ENCODE measurements at regions not wholly inside any gene's neighbourhood (a gene's known extent, or its start where the extent isn't known, plus 50 kb on each side); places are given as distances from the start of the nearest gene placed in this dataset.

DNA sequence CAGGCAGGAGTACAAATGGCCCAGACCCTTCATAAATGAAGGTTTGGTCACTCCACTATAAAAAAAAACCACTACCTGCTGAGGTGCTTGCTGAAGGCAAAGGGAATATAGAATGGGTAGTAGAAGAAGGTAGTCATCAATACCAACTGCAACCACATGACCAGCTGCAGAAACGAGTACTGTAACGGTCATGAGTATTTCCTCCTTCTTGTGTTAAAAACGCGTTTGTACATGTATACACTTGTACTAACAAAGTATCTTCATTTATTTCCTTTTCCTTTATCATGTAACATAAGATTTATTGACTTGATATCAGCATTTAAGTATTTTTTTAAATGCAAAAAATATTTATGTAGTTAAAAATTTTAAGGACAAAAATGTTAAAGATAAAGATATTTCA is 238.6 kb downstream of the TFAP2B start:
- Histone ChIP-seq H2AFZ (ENCODE audit: low read depth) (no peak overlapping the region), H3K4me2 (no peak overlapping the region), H3K4me1 (ENCODE audit: low read depth, poor library complexity, severe bottlenecking) (no peaks in the 10 kb centered on the region), H3K9ac (no peak overlapping the region), H3K79me2 (ENCODE audit: insufficient read depth, low read depth) (no peaks in the 10 kb centered on the region), H3K27me3 (ENCODE audit: insufficient read depth, low read depth) (no peaks in the 10 kb centered on the region), H4K20me1 (ENCODE audit: insufficient read depth) (no peaks in the 10 kb centered on the region), H3K27ac (no peak overlapping the region), H3K36me3 (ENCODE audit: insufficient read depth) (no peaks in the 10 kb centered on the region), H3K4me3 (IDR thresholded peaks at IDR 0.05; ENCODE audit: insufficient read depth, low read depth, low read length) (no peak overlapping the region)
- TF ChIP-seq, protein P1, sequence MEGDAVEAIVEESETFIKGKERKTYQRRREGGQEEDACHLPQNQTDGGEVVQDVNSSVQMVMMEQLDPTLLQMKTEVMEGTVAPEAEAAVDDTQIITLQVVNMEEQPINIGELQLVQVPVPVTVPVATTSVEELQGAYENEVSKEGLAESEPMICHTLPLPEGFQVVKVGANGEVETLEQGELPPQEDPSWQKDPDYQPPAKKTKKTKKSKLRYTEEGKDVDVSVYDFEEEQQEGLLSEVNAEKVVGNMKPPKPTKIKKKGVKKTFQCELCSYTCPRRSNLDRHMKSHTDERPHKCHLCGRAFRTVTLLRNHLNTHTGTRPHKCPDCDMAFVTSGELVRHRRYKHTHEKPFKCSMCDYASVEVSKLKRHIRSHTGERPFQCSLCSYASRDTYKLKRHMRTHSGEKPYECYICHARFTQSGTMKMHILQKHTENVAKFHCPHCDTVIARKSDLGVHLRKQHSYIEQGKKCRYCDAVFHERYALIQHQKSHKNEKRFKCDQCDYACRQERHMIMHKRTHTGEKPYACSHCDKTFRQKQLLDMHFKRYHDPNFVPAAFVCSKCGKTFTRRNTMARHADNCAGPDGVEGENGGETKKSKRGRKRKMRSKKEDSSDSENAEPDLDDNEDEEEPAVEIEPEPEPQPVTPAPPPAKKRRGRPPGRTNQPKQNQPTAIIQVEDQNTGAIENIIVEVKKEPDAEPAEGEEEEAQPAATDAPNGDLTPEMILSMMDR (conservative IDR thresholded peaks at IDR 0.05; ENCODE audit: low read depth, low read length), result no peak

DNA sequence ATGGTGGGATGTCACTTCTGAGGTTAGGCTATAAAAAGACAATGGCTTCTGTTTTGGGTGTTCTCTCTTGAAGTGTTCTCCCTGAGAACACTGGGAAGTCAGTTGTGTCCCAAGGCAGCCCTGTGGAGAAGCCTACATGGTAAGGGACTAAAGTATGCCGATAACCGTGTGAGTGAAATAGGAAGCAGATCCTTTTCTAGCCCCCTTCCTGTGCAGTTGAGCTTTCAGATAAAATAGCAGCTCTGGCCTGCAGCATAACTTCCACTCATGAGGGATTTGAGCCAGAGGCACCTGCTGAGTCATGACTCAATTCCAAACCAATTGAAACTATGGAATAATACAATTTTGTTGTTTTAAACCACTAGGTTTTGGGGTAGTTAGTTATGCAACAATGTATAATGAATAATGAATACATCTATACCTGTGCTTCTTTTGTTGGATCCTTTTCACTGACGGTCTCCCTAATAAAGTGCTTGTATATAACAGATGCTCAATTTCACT is 241.6 kb downstream of the TFAP2B start:
- Histone ChIP-seq H3K27ac (no peak overlapping the region), H3K27me3 (ENCODE audit: insufficient read depth, low read depth) (no peaks in the 10 kb centered on the region), H3K4me3 (IDR thresholded peaks at IDR 0.05; ENCODE audit: insufficient read depth, low read depth, low read length) (no peak overlapping the region), H3K36me3 (ENCODE audit: insufficient read depth) (no peaks in the 10 kb centered on the region), H3K4me1 (ENCODE audit: low read depth, poor library complexity, severe bottlenecking) (no peaks in the 10 kb centered on the region), H3K4me2 (no peak overlapping the region), H2AFZ (ENCODE audit: low read depth) (no peak overlapping the region), H3K79me2 (ENCODE audit: insufficient read depth, low read depth) (no peaks in the 10 kb centered on the region), H3K9ac (no peak overlapping the region), H4K20me1 (ENCODE audit: insufficient read depth) (no peaks in the 10 kb centered on the region)
- TF ChIP-seq, protein P1 (conservative IDR thresholded peaks at IDR 0.05; ENCODE audit: low read depth, low read length), result no peak

DNA sequence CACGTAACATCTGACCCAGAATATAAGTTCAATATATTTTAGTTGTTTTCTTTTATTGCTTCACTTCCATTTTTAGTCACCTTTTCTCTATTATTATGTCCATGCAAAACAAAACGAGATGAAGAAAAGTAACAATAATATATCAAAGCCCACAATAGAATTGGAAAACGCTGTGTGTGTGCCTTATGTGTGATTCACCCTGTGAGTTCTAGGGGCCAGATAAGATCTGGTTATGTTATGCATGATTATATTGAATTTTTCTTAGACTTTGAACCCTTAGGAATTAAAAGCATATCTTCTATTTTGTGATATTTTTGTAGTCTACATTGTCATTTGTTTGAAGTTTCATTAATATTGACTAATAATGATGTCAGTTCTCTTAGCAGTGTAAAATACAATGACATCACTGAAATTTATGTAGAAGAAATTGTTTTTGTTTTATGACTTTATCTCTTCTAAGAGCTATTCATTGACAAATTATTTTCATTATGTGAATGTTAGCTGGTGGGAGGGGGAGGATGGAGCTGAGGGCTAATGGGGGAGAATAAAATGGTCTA is 243.6 kb downstream of the TFAP2B start:
- Histone ChIP-seq H2AFZ (ENCODE audit: low read depth) (no peak overlapping the region), H4K20me1 (ENCODE audit: insufficient read depth) (no peaks in the 10 kb centered on the region), H3K79me2 (ENCODE audit: insufficient read depth, low read depth) (no peaks in the 10 kb centered on the region), H3K27me3 (ENCODE audit: insufficient read depth, low read depth) (no peaks in the 10 kb centered on the region), H3K4me3 (IDR thresholded peaks at IDR 0.05; ENCODE audit: insufficient read depth, low read depth, low read length) (no peak overlapping the region), H3K4me1 (ENCODE audit: low read depth, poor library complexity, severe bottlenecking) (no peaks in the 10 kb centered on the region), H3K27ac (no peak overlapping the region), H3K4me2 (no peak overlapping the region), H3K9ac (no peak overlapping the region), H3K36me3 (ENCODE audit: insufficient read depth) (no peaks in the 10 kb centered on the region)
- TF ChIP-seq, protein P1 (conservative IDR thresholded peaks at IDR 0.05; ENCODE audit: low read depth, low read length), result no peak

DNA sequence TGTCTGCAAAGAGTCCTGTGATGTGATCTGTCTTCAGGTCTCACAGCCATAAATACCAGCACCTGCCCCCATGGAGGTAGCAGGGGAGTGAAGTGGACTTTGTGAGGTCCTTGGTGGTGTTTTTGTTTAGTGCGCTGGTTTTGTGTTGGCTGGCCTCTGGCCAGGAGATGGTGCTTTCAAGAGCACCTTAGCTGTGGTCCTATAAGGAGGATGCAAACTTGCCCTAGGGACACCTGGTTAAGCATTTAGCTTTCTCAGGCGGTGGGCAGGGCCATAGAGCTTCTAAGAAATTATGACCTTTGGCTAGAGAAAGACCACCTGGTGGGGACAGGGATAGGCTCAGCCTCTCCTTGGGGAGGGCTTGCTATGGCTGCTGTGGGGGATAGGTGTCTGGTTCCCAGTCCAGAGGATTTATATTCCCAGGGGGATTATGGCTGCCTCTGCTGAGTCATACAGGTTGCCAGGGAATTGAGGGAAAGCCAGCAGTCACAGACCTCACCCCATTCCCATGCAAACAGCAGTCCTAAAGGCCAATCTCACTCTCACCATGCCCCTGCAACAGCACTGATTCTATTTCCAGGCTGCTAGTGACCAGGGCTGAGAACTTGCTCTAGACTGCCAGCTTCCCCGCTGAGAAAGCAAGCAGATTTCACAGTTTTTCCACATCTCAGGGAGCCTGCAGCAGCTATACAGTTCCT is 259.3 kb downstream of the TFAP2B start:
- TF ChIP-seq, protein P1 (conservative IDR thresholded peaks at IDR 0.05; ENCODE audit: low read depth, low read length), result no peak
- Histone ChIP-seq H3K79me2 (ENCODE audit: insufficient read depth, low read depth) (no peaks in the 10 kb centered on the region), H3K4me1 (ENCODE audit: low read depth, poor library complexity, severe bottlenecking) (no peaks in the 10 kb centered on the region), H3K4me2 (no peak overlapping the region), H3K27me3 (ENCODE audit: insufficient read depth, low read depth) (no peaks in the 10 kb centered on the region), H3K27ac (no peak overlapping the region), H3K36me3 (ENCODE audit: insufficient read depth) (no peaks in the 10 kb centered on the region), H4K20me1 (ENCODE audit: insufficient read depth) (no peaks in the 10 kb centered on the region), H2AFZ (ENCODE audit: low read depth) (no peak overlapping the region), H3K4me3 (IDR thresholded peaks at IDR 0.05; ENCODE audit: insufficient read depth, low read depth, low read length) (no peak overlapping the region), H3K9ac (no peak overlapping the region)
